H9 (cell line): ENCODE measurements at regions not wholly inside any gene's neighbourhood (a gene's known extent, or its start where the extent isn't known, plus 50 kb on each side); places are given as distances from the start of the nearest gene placed in this dataset.

Experiments
- DNase-seq: peaks from one replicate; pipeline ENCODE4 v3.0.0-alpha.2; 2017
- H2AFZ ChIP-seq: one replicate; pipeline ENCODE4 v1.6.1; 2013; ENCODE audit warnings: mild to moderate bottlenecking, low read length, control low read depth, moderate library complexity
- H2AK5ac ChIP-seq: 2 replicates; pipeline ENCODE4 v1.6.1; 2013; ENCODE audit warnings: low read length, control low read depth, mixed read lengths; ENCODE audit not compliant: insufficient read length
- H2BK120ac ChIP-seq: one replicate; pipeline ENCODE4 v1.6.1; 2013; ENCODE audit warnings: low read depth, mild to moderate bottlenecking, low read length, control low read depth, inconsistent platforms; ENCODE audit not compliant: poor library complexity, severe bottlenecking
- H2BK12ac ChIP-seq: 2 replicates; pipeline ENCODE4 v1.6.1; 2013; ENCODE audit warnings: low read length, control low read depth, mixed read lengths, low read depth; ENCODE audit not compliant: insufficient read length
- H2BK15ac ChIP-seq: 2 replicates; pipeline ENCODE4 v1.6.1; 2013; ENCODE audit warnings: low read depth, low read length, control low read depth
- H2BK20ac ChIP-seq: one replicate; pipeline ENCODE4 v1.6.1; 2013; ENCODE audit warnings: low read depth, mild to moderate bottlenecking, low read length, control low read depth, inconsistent platforms; ENCODE audit not compliant: poor library complexity, severe bottlenecking
- H2BK5ac ChIP-seq: 2 replicates; pipeline ENCODE4 v1.6.1; 2013; ENCODE audit warnings: low read length, control low read depth, mixed read lengths; ENCODE audit not compliant: insufficient read length
- H3K14ac ChIP-seq: 2 replicates; pipeline ENCODE4 v1.6.1; 2013; ENCODE audit warnings: low read length, control low read depth; ENCODE audit not compliant: insufficient read depth
- H3K18ac ChIP-seq: 2 replicates; pipeline ENCODE4 v1.6.1; 2013; ENCODE audit warnings: low read depth, mild to moderate bottlenecking, mixed read lengths, low read length, control low read depth; ENCODE audit not compliant: insufficient read length
- H3K23ac ChIP-seq: 2 replicates; pipeline ENCODE4 v1.6.1; 2013; ENCODE audit warnings: low read length, control low read depth, mixed read lengths, low read depth; ENCODE audit not compliant: insufficient read length
- H3K23me2 ChIP-seq: 2 replicates; pipeline ENCODE4 v1.6.1; 2013; ENCODE audit warnings: low read depth, mild to moderate bottlenecking, mixed read lengths, low read length, control low read depth; ENCODE audit not compliant: insufficient read length, poor library complexity, severe bottlenecking
- H3K27ac ChIP-seq: 2 replicates; pipeline ENCODE4 v1.5.1; 2013; ENCODE audit warnings: low read length, control low read depth, mixed read lengths, low read depth; ENCODE audit not compliant: insufficient read length
- H3K27me3 ChIP-seq: 2 replicates; pipeline ENCODE4 v1.6.1; 2013; ENCODE audit warnings: low read length, control low read depth, inconsistent platforms; ENCODE audit not compliant: insufficient read depth
- H3K4ac ChIP-seq: 2 replicates; pipeline ENCODE4 v1.6.1; 2013; ENCODE audit warnings: low read depth, mild to moderate bottlenecking, control low read depth, inconsistent platforms, low read length, moderate library complexity
- H3K4me1 ChIP-seq: 2 replicates; pipeline ENCODE4 v1.6.1; 2013; ENCODE audit warnings: low read length, control low read depth, inconsistent platforms; ENCODE audit not compliant: insufficient read depth
- H3K4me2 ChIP-seq: 2 replicates; pipeline ENCODE4 v1.6.1; 2013; ENCODE audit warnings: low read length, control low read depth, mixed read lengths; ENCODE audit not compliant: insufficient read length, insufficient read depth
- H3K56ac ChIP-seq: 2 replicates; pipeline ENCODE4 v1.6.1; 2013; ENCODE audit warnings: low read depth, mild to moderate bottlenecking, mixed read lengths, low read length, control low read depth; ENCODE audit not compliant: insufficient read length
- H3K79me1 ChIP-seq: 2 replicates; pipeline ENCODE4 v1.6.1; 2013; ENCODE audit warnings: low read depth, mild to moderate bottlenecking, moderate library complexity, low read length, control low read depth, inconsistent platforms; ENCODE audit not compliant: insufficient read depth, poor library complexity, severe bottlenecking
- H3K79me2 ChIP-seq: 2 replicates; pipeline ENCODE4 v1.6.1; 2013; ENCODE audit warnings: low read length, control low read depth, inconsistent platforms; ENCODE audit not compliant: insufficient read depth
- H3K9ac ChIP-seq: 2 replicates; pipeline ENCODE4 v1.6.1; 2013; ENCODE audit warnings: low read length, control low read depth, mixed read lengths; ENCODE audit not compliant: insufficient read length; ENCODE audit errors: extremely low read depth
- H3K9me3 ChIP-seq: one replicate; pipeline ENCODE4 v1.6.1; 2013; ENCODE audit warnings: low read depth, low read length, inconsistent platforms; ENCODE audit not compliant: control insufficient read depth
- H3T11ph ChIP-seq: one replicate; pipeline ENCODE4 v1.6.1; 2013; ENCODE audit warnings: mild to moderate bottlenecking, low read length, control low read depth, inconsistent platforms
- H4K20me1 ChIP-seq: one replicate; pipeline ENCODE4 v1.6.1; 2013; ENCODE audit not compliant: control insufficient read depth, insufficient read length, insufficient read depth
- H4K5ac ChIP-seq: 2 replicates; pipeline ENCODE4 v1.6.1; 2013; ENCODE audit warnings: low read depth, mild to moderate bottlenecking, mixed read lengths, low read length, control low read depth; ENCODE audit not compliant: insufficient read length
- H4K8ac ChIP-seq: replicated peaks from 2 replicates; pipeline ENCODE4 v1.6.1; 2013; ENCODE audit warnings: low read length, control low read depth, mixed read lengths, low read depth; ENCODE audit not compliant: insufficient read length
- H4K91ac ChIP-seq: 2 replicates; pipeline ENCODE4 v1.6.1; 2013; ENCODE audit warnings: low read depth, mild to moderate bottlenecking, moderate library complexity, mixed read lengths, low read length, control low read depth; ENCODE audit not compliant: insufficient read length
- H3K27ac Mint-ChIP-seq, 3 experiments: 2 replicates in 2 of 3; 3 replicates in 1 of 3; pipeline ENCODE4 v1.8.0; 2020 to 2021; ENCODE audit warnings: mixed read lengths in 3 of 3, mild to moderate bottlenecking in 1 of 3, moderate library complexity in 1 of 3
- H3K27me3 Mint-ChIP-seq: 2 replicates; pipeline ENCODE4 v1.8.0; 2021; ENCODE audit warnings: low read depth, mild to moderate bottlenecking, moderate library complexity, mixed read lengths
- H3K36me3 Mint-ChIP-seq, 3 experiments: 2 replicates in 2 of 3; 3 replicates in 1 of 3; pipeline ENCODE4 v1.8.0; 2020 to 2021; ENCODE audit warnings: low read depth in 3 of 3, mixed read lengths in 3 of 3; ENCODE audit not compliant: insufficient read depth in 1 of 3
- H3K4me1 Mint-ChIP-seq, 2 experiments: 2 replicates each; pipeline ENCODE4 v1.8.0; 2020; ENCODE audit warnings: mixed read lengths in 2 of 2
- H3K4me3 Mint-ChIP-seq, 2 experiments: 2 replicates in 1 of 2; 3 replicates in 1 of 2; pipeline ENCODE4 v1.8.0; 2020 to 2021; ENCODE audit warnings: mild to moderate bottlenecking in 2 of 2, mixed read lengths in 2 of 2, moderate library complexity in 1 of 2
- H3K9me3 Mint-ChIP-seq, 2 experiments: 2 replicates in 1 of 2; 3 replicates in 1 of 2; pipeline ENCODE4 v1.8.0; 2020; ENCODE audit warnings: mild to moderate bottlenecking in 2 of 2, mixed read lengths in 2 of 2, moderate library complexity in 1 of 2
- CTCF ChIP-seq: fragments of 200-600 bp; sonication (generic); conservative IDR thresholded peaks from 3 replicates; pipeline ENCODE4 v1.8.0; 2021; ENCODE audit warnings: antibody characterized with exemption, mild to moderate bottlenecking
- whole genome bisulfite sequencing: extraction: QIAGEN DNeasy Blood & Tissue Kit; methylation state at CpG from one replicate; pipeline ENCODE4 v1.1.7; 2013; ENCODE audit warnings: missing lambda C conversion rate, low lambda C conversion rate, mixed read lengths; ENCODE audit not compliant: insufficient read length; ENCODE audit errors: extremely low coverage; 5-methylcytosine and 5-hydroxymethylcytosine counted together

- Histone ChIP-seq H3K4ac (no peak overlapping the region), H3K23ac (no peak overlapping the region), H2AK5ac (no peak overlapping the region), H3K27me3 (no peaks in the 10 kb centered on the region), H2BK12ac (no peak overlapping the region), H4K5ac (no peak overlapping the region), H3K9me3 (no peaks in the 10 kb centered on the region), H2BK120ac (no peak overlapping the region), H3T11ph (no peak overlapping the region), H3K79me1 (no peaks in the 10 kb centered on the region), H4K20me1 (no peaks in the 10 kb centered on the region), H2BK5ac (no peak overlapping the region), H3K18ac (no peak overlapping the region), H3K14ac (no peak overlapping the region), H3K79me2 (no peaks in the 10 kb centered on the region), H2BK15ac (no peak overlapping the region), H2AFZ (no peak overlapping the region), H3K56ac (no peak overlapping the region), H3K9ac (no peak overlapping the region), H4K8ac (no peak overlapping the region), H3K4me2 (no peak overlapping the region), H4K91ac (no peak overlapping the region), H3K27ac (no peak overlapping the region), H3K23me2 (no peaks in the 10 kb centered on the region), H2BK20ac (no peak overlapping the region), H3K4me1 (no peaks in the 10 kb centered on the region)
- TF ChIP-seq CTCF: no peak
- Mint-ChIP-seq H3K9me3 (no peaks in the 10 kb centered on the region), H3K36me3 (no peaks in the 10 kb centered on the region), H3K27ac (no peak overlapping the region), H3K27me3 (no peaks in the 10 kb centered on the region), H3K4me1 (no peaks in the 10 kb centered on the region), H3K4me3 (no peak overlapping the region)
- DNase-seq: no peak
- WGBS: no CpG with 5 or more reads among the region's 1 CpG
Observed at GRCh38 chr4:110917835-110918234, 295.0 kb upstream of the PITX2 start.
